ENCODE measurements at regions not wholly inside any gene's neighbourhood (a gene's known extent, or its start where the extent isn't known, plus 50 kb on each side); places are given as distances from the start of the nearest gene placed in this dataset.

DNA sequence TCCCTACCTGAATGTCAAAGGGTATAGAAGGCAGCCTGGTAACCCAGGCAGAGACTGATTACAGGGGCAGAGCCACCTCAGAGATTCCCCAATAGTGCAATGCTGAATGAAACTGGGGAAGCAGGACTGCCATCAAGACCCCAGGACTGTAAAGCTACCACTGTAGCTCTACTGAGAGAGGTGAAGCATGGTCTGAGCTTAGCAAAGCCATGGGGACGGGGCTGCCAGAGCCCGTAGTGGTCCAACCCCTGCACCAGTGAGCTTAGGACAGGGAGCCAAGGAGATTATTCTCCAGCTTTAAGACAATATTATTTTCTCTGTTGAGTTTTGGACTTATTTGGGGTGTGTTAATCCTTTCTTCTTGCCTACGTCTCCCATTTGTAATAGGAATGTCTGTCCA, 679.3 kb upstream of the GRAMD2B start:
- H3K27me3 ChIP-seq (ENCODE audit: insufficient read depth, low read depth, severe bottlenecking), result no peaks in the 10 kb centered on the region
- no peak for DNase-seq
- H3K36me3 ChIP-seq, result no peaks in the 10 kb centered on the region
- no peak overlapping the region for H3K4me3 ChIP-seq (ENCODE audit: low read depth, low read length)
- TF ChIP-seq, protein P1, sequence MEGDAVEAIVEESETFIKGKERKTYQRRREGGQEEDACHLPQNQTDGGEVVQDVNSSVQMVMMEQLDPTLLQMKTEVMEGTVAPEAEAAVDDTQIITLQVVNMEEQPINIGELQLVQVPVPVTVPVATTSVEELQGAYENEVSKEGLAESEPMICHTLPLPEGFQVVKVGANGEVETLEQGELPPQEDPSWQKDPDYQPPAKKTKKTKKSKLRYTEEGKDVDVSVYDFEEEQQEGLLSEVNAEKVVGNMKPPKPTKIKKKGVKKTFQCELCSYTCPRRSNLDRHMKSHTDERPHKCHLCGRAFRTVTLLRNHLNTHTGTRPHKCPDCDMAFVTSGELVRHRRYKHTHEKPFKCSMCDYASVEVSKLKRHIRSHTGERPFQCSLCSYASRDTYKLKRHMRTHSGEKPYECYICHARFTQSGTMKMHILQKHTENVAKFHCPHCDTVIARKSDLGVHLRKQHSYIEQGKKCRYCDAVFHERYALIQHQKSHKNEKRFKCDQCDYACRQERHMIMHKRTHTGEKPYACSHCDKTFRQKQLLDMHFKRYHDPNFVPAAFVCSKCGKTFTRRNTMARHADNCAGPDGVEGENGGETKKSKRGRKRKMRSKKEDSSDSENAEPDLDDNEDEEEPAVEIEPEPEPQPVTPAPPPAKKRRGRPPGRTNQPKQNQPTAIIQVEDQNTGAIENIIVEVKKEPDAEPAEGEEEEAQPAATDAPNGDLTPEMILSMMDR (IDR thresholded peaks at IDR 0.05; ENCODE audit: low read depth, low read length), result no peak
- H3K27ac ChIP-seq, result no peak overlapping the region
- H3K9me3 ChIP-seq (ENCODE audit: severe bottlenecking), result peaks cover 6% of the 10 kb centered on the region

DNA sequence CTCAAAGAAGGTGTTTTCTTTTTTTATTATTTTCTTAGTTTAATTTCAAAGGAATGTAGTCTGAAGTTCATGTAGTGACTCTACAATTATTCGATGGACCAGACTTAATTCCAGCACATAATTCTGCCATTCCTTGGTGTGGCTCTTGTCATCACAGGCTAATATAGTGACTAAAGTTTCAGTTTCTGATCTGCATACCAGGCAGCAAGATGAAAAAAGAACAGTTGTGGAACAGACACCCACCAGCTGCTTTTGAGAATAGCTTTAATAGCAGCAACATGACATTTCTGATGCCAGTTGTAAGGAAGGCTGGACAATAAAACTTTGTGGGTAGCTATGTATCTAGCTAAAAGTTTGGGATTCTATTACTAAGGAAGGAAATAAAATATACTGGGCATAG, 676.3 kb upstream of the GRAMD2B start:
- H3K27ac ChIP-seq, result no peak overlapping the region
- H3K9me3 ChIP-seq (ENCODE audit: severe bottlenecking), result peaks cover 5% of the 10 kb centered on the region
- TF ChIP-seq, protein P1 (IDR thresholded peaks at IDR 0.05; ENCODE audit: low read depth, low read length), result no peak

DNA sequence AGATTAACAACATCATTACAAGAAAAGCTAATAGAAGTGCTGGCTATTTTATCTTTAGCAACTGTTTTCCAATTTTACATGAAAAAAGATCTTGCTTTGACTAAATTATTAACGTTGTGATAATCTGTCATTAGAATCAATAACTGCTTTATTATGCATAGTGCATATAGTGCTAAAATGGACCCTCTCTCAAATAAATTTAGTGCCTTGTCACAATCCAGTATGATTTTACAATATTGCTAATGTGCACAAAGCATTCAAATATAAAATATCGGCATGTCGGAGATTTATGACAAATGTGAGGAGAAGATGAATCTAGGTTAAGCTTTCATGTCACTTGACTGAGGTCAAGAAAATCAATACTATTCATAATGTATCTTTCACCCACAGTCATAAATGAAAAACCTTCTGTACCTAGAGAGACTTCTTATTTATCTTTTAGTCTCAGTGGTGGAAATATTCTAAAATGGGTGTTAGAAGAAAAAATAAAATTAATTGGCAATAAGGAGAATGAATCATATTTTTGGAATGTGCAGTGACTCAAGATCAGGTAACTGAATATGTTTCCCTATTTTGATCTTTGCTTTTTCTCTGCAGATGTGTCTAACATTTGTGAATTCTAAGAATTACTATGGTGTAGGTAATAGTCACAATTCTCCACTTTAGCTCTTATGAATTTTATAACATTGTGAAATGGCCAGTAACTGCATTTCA, 672.9 kb upstream of the GRAMD2B start:
- TF ChIP-seq, protein P1 (IDR thresholded peaks at IDR 0.05; ENCODE audit: low read depth, low read length), result no peak
- no peak for DNase-seq
- no peaks in the 10 kb centered on the region for H3K36me3 ChIP-seq

More for the DNA sequence above, 676.3 kb upstream of the GRAMD2B start:
- H3K36me3 ChIP-seq, result no peaks in the 10 kb centered on the region
- no peak overlapping the region for H3K4me3 ChIP-seq (ENCODE audit: low read depth, low read length)
- H3K27me3 ChIP-seq (ENCODE audit: insufficient read depth, low read depth, severe bottlenecking), result no peaks in the 10 kb centered on the region
- DNase-seq, result no peak

DNA sequence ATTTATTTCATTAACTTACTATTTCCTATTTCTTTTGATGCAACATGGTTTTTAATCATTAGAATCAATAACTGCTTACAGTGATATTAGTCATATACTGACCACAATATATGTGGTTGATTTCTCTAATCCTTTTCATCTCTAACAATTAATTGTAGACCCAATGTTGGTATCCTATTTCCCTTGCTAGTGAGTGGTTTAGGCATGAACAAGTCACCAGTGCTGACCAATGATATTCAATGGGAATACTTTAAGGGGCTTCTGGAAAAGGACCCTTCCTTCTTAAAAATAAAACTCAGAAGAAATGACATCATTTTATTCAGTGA, 672.4 kb upstream of the GRAMD2B start:
- Histone ChIP-seq H3K9me3 (ENCODE audit: severe bottlenecking) (no peaks in the 10 kb centered on the region), H3K4me3 (ENCODE audit: low read depth, low read length) (no peak overlapping the region), H3K27me3 (ENCODE audit: insufficient read depth, low read depth, severe bottlenecking) (no peaks in the 10 kb centered on the region), H3K27ac (no peak overlapping the region), H3K36me3 (no peaks in the 10 kb centered on the region)
- TF ChIP-seq, protein P1 (IDR thresholded peaks at IDR 0.05; ENCODE audit: low read depth, low read length), result no peak
- DNase-seq, result no peak

More for the DNA sequence above, 672.9 kb upstream of the GRAMD2B start:
- Histone ChIP-seq H3K27ac (no peak overlapping the region), H3K4me3 (ENCODE audit: low read depth, low read length) (no peak overlapping the region), H3K9me3 (ENCODE audit: severe bottlenecking) (no peaks in the 10 kb centered on the region), H3K27me3 (ENCODE audit: insufficient read depth, low read depth, severe bottlenecking) (no peaks in the 10 kb centered on the region)

DNA sequence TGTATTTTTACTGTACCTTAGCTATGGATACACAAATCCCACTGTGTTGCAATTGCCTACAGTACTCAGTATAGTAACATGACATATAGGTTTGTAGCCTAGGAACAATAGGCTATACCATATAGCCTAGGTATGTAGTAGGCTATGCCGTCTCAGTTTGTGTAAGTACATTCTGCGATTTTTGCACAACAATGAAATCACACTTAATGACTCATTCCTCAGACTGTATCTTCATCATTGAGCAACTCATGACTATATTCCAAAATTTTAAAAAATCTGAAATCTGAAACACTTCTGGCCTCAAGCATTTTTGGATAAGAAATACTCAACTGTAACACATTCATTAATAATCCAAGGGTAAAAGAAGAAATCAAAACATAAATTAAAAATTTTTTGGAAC, 666.8 kb upstream of the GRAMD2B start:
- no peak for DNase-seq
- TF ChIP-seq, protein P1 (IDR thresholded peaks at IDR 0.05; ENCODE audit: low read depth, low read length), result no peak
- H3K36me3 ChIP-seq, result no peaks in the 10 kb centered on the region
- H3K27ac ChIP-seq, result no peak overlapping the region
- no peaks in the 10 kb centered on the region for H3K27me3 ChIP-seq (ENCODE audit: insufficient read depth, low read depth, severe bottlenecking)
- H3K4me3 ChIP-seq (ENCODE audit: low read depth, low read length), result no peak overlapping the region
- no peaks in the 10 kb centered on the region for H3K9me3 ChIP-seq (ENCODE audit: severe bottlenecking)

DNA sequence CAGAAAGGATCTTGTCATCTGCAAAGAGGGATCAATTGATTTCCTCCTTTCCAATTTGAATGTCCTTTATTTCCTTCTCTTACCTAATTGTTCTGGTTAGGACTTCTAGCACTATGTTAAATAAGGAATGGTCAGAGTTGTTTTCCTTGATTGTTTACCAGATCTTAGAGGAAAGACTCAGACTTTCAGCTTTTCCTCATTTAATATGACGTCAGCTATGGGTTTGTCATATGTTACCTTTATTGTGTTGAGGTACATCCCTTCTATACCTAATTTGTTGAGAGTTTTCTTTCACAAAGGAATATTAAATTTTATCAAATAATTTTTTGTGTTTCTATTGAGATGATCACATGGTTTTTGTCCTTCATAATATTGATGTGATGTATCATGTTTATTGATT, 656.5 kb upstream of the GRAMD2B start:
- TF ChIP-seq, protein P1 (IDR thresholded peaks at IDR 0.05; ENCODE audit: low read depth, low read length), result no peak
- Histone ChIP-seq H3K36me3 (no peaks in the 10 kb centered on the region), H3K9me3 (ENCODE audit: severe bottlenecking) (no peaks in the 10 kb centered on the region), H3K27me3 (ENCODE audit: insufficient read depth, low read depth, severe bottlenecking) (no peaks in the 10 kb centered on the region), H3K27ac (no peak overlapping the region), H3K4me3 (ENCODE audit: low read depth, low read length) (no peak overlapping the region)
- no peak for DNase-seq

Measured in WERI-Rb-1 (cell line).